Stimulated activated CD8-positive, alpha-beta memory T cell treated with anti-CD3 and anti-CD28 coated beads, Interleukin-15, amount 100 ng/mL, for 24 hours (primary cell): ENCODE measurements at regions not wholly inside any gene's neighbourhood (a gene's known extent, or its start where the extent isn't known, plus 50 kb on each side); places are given as distances from the start of the nearest gene placed in this dataset.

Experiments used
- DNase-seq: peaks from one replicate; pipeline ENCODE4 v3.0.0-alpha.2; 2020; ENCODE audit warnings: low read depth

DNA sequence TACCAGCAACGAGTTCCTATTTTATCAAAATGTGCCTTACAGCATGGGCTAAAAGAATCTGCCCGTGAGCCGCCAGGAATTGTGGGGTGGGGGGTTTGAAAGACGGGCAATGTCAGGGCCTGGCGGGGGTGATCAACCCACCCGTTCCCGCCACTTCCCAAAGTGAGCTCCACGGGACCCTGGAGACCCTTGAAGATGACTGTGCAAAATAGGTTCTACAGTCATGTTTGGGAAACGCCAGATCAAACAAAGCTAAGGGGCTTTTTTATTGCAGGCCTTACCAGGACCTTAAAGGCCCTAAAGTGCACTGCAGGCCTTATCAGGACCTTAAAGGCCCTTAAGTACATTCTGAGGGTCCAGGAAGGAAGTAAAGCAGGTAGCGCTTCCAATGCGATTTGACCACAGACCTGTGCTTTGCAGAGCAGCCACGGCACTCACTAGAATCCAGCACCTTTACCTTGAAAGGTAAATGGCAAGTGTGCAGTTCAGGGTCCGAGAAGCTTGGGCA, 404.1 kb downstream of the SHANK2 start:
- no peak for DNase-seq

DNA sequence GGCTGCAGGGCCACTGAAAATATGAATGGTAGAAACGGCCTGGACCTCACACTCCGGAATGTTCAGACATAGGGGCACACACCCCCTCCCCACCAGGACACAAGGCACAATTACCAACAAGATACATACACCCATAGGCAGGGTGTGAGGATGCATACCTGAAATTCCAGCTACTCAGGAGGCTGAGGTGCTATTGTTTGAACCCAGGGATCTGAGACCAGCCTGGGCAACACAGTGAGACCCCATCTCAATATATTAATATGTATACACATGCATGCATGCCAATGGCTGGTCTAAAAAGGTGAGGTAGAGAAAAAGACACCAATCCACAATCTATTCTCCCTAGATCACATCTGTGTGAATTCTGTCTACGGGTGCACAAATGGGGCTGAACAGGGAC, 403.3 kb downstream of the SHANK2 start:
- no peak for DNase-seq

DNA sequence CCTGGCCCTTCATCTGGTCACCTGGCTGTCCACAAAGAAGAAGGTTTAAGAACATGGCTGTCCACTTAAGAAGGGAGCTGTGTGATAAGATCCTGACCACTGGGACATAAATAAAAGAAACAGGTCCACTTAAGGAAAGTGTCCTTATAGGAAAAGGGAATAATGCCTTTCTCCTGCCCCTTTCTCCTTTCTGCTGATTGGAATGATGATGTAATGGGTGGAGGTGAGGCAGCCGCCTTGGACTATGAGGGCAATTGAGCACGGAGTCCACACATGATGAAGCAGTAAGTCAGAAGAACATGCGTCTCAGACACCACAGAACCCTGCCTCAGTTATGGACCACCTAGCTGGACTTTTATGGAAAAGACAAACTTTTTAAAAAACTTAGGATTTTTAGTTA, 401.1 kb downstream of the SHANK2 start:
- DNase-seq, result no peak

DNA sequence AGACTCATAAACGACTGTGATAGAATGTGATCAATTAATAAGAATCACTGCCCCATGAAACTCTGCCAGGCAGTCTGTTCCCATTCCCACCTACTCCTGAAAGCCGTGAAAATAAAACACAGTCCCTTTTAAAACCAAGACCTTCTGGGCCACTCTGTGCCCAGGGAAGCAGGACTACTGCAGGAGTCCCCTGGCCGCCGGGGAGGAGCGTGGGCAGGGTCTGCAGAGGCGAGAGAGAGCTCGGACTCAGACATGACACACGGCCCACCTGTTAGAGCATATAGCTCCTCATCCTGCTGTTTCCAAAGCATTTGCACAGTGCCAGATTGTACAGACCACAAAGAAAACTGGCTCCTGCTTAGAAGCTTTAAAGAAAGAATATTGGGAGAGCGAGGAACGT, 400.5 kb downstream of the SHANK2 start:
- DNase-seq, result no peak

DNA sequence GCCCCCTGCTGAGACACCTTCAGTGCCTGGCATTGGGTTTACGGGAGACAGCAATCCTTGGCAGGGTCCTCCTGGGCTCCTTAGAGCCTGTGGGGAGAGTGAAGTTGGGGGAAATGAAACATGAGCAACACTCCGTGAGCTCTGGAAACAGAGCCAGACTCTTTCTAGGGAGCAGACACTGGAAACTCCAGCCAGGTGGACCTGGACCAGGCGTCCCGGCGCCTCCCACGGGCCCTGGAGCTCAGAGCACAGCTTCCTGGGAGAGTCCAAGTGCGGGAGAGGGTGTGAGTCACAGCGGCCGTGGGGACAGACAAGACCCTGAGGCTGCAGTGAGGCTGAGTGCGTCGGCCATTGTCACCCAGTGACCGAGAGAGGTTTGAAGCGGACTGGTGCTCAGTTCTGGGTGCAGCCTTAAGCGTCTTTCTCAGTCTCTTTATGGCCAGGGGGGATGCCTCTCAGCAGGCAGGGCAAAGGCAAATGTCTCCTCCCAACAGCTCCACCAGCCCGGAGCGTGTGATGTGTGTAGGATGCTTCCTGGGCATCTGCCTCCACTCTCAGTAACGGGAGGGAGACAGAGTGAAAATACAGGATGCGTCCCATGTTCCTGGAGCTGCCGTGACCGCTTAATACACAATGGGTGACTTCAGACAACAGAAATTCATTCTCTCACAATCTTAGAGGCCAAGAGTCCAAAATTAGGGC, 399.2 kb downstream of the SHANK2 start:
- no peak for DNase-seq

DNA sequence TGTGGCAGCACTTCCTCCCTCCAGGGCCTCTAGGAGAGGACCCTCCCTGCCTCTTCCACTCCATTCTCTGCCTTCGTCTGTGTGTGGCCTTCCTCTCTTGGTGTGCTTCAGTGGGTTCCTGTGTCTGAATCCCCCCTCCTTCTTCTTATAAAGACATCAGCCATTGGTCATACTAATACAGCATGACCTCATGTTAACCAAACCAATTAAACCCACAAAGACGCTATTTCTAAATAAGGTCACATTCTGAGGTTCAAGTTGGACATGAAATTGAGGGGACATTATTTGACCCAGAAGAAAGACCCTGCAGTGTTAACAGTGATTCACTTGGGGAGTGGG, 398.6 kb downstream of the SHANK2 start:
- DNase-seq, result no peak

DNA sequence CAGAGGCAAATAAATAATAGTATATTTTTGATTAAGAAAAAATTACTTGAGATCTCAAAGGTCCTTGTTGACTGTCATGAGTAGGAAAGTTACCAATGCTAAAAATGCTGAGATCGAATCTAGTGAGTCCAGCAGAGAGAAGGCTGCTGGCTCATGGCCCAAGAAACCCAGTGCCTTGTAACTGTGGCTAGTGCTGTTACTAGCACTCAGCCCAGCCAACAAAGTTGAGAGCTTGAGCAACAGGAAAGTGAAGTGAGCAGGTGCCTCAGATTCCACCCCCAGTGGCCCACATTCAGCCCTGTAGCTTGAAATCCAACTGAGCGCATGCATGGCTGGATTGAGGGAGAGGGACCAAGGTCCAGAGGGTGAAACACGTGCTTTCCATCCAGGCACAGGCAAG, 398.2 kb downstream of the SHANK2 start:
- DNase-seq, result no peak

DNA sequence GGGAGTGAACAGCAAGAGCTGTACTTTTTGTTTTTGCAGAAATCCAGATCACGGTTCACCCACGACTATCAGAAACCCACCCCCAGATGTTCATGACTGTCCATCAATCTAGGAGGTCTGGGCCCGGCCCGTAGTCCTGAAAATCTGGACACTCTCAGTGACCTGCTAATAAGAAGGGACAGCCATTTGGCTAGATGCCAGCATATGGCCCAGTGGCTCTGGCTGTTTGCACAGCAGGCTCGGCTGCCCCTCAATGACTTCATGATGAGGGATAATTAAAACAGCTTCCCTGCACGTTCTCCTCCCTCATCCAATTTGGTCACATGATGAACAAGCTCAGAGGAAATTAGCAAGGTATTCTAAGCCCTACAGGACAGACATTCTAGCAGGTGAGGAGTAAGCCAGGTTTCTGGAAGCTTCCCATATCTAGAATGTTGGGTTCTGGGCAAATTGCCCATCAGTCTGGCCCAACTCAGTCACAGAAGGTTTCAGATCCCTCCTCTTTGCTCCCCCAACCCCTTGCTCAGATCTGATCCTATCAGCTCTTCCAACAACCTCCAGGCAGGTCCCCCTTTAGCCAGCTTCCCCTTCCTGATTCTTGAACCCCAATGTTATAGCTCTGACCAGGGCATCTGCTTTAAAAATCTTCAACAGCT, 397.3 kb downstream of the SHANK2 start:
- no peak for DNase-seq

DNA sequence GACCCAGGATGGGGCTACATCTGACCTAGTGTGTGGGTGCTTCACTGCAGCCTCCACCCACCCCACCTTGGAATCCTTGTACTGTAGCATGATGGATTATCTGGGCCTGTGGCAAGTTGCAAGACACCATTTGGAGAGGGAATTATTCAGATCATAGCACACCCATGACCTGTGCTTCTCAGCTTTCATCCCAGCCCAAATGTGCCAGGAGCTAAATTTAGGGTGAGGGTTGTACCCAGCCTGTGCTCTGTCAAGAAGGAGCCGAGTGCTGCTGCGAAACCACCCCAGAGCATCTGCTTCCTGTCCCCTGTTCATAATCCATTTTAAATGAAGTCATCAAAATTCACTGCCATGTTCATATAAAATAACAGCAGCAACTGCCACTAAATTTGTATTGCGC, 394.5 kb downstream of the SHANK2 start:
- DNase-seq, result no peak

DNA sequence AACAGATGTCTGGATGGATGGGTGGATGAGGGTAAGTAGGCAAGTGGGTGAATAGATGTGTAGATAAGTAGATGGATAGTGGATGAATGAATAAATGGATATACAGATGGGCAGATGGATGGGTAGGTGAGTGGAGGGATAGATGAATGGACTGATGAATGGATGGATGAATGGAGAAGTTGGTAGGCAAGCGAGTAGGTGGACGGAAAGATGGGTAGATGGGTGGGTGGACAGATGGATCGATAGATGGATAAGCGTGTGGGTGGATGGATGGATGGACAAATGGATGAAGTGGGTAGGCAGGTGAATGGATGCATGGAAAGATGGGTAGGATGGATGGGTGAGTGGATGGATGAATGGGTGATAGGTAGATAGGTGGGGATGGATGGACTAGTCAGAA, 393.2 kb downstream of the SHANK2 start:
- no peak for DNase-seq

DNA sequence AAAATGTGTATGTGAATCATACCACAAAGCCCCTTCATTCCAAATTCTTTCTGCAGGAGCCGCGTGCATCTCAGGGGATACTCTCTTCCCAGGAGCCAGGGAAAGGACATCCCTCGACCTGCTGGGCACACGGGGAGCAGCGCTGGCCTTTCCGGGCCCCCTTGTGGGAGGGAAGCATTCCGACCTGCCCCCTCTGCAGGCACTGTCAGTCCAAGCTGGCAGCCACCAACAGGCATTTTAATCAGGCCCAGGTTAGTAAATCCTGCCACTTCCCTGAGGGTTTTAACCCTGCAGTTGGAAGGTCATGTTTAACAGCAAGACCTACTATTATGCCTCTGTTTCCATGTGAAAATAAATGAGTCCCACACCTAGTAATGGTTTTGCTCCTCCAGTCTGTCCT, 391.5 kb downstream of the SHANK2 start:
- DNase-seq, result no peak

DNA sequence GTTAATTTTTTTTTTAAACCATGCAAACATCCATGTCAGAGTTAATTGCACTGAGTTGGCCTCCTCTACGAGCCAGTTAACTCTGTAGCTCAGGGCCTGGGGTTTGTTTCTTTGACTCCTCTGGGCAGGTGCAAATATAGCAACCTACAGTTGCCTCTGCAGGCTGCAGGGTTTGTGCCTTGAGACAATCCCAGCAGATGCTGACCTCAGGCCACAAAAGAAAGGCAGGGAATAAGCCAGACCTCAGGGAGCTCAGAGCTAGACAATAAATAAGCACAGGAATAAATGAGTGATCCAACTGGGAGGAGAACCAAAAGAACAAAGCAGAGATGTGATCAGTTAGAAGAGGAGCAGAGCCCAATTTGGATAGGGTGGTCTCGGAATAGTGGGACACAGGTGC, 390.8 kb downstream of the SHANK2 start:
- no peak for DNase-seq

DNA sequence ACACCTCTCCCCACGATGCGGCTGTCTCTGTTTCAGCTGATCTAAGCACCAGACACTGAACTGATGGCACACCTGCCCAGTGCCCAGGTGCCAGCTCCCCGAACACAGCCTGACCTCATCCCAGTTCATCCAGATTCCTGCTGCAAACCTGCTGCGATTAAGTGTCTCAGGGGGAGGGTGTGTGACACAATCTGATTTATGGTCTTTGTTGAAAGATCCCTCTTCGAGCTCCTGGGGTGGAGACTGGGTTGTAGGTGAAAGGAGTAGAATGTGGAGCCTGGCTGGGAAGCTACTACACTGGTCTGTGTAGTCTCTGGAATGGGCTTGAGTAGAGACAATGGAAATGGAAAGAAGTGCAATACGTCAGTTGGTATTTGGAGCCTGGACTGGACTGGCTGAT, 390.3 kb downstream of the SHANK2 start:
- no peak for DNase-seq

DNA sequence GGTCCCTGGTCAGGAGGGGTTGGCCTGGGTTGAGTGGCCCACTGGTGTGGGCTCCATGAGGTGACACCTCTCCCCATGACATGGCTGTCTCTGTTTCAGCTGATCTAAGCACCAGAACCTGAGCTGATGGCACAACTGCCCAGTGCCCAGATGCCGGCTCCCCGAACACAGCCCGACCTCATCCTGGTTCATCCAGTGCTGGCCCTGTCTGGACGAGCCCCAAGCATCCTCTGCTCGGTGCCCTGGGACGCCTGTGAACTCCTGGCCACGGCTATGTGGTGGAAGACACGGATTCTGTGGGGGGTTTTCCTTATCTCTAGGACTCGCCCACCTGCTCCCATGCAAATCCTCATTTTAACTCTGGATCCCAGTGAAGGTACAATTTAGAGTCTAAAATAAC, 389.2 kb downstream of the SHANK2 start:
- no peak for DNase-seq

DNA sequence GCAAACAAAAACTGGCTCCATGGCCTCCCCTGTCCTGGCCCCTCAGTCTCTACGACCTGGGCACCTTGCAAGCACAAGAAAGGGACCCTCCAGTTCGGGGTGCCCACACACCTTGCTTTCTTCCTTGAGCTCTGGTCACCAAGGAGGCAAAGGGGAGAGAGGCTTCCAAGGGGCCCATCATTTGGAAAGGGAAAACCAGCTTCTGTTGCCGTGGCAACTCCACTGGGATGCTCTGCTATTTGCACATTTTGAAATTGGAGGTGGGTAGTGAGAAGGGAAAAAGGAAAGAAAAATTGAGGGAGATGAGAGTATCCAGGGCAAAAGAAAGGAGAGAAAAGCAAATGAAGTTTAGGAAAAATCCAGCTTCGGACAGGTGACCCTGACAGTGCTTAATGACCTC, 388.4 kb downstream of the SHANK2 start:
- no peak for DNase-seq

DNA sequence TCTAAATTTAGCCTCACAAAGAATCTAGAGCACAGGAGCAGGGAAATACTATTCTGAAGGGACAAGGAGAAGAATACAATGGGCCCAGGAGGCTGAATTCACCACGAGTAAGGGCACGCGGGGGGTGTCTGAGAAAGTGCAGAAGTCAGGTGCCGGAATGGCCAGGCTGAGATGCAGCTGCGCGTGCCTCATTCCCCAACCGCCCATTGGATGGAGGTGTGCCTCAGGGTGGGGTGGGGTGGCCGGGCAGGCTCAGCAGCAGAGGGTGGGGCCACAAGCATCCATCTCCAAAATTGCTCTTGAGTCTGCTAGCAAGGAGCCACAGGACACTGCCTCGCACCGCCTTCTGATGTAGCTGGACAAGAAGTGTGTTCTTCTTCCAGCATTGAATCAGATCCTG, 387.0 kb downstream of the SHANK2 start:
- no peak for DNase-seq

DNA sequence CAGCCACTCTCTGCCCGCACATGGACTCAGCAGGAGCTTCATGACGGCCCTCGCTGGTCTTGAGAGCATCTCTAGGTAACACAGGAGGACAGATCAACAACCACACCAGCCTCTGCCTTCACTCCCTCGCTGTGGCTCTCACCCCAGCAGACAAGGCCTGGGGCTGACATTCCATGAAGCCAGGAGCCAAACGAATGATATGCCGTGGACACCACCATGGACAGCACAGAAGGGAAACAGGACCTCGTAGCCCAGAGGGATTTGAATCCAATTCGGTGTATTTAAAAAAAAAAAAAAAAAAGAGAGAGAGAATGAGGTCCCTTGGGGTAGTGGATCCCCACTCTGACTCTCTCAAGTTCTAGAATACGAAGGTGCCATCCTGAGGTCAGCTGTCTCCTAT, 385.5 kb downstream of the SHANK2 start:
- no peak for DNase-seq

DNA sequence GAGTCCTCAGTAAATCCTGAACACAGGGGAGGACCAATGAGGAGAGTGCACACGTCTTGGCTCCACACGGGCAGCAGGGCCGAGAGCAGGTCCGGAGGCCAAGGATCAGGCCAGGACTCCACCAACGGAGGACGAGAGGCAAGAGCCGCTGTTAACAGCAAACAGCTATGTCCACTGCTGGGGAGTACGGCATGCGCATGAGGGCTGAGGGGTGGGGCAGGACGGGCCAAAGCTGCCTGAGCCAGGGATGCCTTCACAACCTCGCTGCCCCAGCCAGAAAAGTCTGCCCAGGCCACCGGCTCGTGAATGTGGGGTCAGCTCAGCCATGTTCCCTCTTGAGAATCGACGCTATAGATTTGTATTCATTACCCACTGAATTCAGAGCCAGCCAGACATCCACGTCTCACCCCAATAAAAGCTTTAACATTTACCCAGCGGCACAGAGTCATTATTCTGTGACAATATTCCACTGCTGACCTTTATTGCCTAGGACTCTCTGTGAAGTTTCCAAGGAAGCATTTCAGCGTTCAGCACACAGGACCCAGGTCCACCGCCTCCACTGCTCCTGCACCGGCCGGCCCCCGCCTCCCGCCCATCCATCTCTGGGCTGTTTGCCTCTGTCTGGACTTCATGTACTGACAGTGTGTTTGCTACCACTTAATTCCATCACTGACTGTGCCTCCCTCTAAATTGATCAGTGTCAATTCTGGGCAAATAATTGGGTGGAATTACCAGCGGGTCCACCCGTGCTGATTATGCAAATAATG, 384.9 kb downstream of the SHANK2 start:
- DNase-seq, result no peak

DNA sequence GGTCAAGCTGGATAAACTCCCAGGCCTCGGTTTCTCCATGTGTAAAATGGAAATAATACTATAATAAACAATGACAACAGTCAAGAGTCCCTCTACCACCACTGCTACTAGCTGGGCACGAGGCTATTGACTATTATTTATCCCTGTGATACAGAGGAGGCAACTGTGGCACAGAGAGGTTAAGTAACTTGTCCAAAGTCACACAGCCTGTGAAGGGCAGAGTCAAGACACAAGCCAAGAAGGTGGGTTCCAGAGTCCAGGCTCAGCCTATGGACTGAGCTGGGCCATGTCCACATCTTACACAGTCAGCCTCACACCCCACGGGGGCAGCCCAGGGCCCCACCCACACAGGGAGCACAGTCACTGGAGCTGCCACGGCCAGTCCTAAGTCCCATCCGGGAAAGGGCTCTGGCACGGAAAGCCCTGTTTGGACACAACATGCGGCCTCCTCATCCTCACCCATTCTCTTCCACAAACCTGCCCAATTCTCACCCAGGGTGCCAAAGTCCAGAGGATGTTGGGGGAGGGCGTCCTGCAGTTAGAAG, 384.0 kb downstream of the SHANK2 start:
- DNase-seq, result no peak

DNA sequence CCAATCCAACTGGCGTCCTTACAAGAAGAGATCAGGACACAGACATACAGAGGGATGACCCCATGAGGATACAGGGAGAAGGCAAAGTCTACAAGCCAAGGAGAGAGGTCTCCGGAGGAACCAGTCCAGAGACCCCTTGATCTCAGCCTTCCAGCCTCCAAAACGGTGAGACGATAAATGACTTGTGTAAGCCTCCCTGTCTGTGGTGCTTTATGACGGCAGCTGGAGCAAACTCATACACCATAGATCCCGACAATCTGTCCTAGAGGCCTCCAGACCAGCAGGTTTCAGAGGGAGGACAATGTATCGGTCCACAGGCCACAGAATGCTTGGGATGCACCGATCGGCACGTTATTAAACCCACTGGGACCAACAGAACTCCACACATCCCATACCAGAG, 383.3 kb downstream of the SHANK2 start:
- no peak for DNase-seq

DNA sequence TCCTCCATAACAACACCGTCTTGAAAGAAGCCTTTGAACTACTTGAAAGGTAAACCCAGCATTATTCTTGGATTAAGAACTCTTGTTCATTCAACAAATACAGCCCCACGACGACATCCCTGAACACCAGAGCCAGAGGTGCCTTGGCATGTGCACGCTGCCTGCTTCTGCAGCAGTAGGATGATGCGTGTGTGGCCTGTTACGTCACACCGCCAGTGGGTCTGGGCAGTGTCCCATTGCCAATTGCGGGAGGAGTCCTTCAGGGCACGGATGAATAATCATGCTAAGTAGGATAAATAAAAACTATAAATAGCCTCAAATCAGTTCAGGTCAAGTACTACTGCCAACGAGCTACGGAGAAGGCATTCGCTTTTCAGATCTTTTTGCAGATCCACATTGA, 380.5 kb downstream of the SHANK2 start:
- no peak for DNase-seq

DNA sequence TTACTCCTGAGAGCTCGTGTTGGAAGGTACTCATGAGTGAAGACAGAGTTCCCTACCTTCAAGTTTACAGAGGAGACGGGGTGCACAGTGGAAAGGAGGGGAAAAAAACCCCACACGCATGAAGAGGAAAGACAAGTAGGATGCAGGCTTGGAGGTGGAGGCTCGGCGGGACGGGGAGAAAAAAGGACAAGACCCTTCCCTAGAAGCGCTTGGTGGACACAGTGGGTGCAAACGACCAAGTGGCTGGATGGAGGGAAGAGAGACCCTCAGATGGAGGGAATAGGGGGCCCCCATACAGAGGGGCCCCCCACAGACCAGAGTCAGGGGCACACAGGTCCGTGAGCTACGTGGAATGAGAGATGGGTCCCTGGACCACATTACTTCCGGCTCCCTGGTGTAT, 380.1 kb downstream of the SHANK2 start:
- DNase-seq, result no peak
